Pulmonary artery endothelial cell (primary cell): ENCODE measurements at regions not wholly inside any gene's neighbourhood (a gene's known extent, or its start where the extent isn't known, plus 50 kb on each side); places are given as distances from the start of the nearest gene placed in this dataset.
A peak's percentile ranks its signal among the peaks of the same experiment; 100 is the strongest.
"Not testable (repeated sequence)": the region's sequence is repeated elsewhere in the genome, so short reads cannot be mapped to it uniquely, and the experiment has no call there.

Experiments used
- DNase-seq: peaks from one replicate; pipeline ENCODE4 v3.0.0-alpha.2; 2011; ENCODE audit warnings: low read depth, low spot score

DNA sequence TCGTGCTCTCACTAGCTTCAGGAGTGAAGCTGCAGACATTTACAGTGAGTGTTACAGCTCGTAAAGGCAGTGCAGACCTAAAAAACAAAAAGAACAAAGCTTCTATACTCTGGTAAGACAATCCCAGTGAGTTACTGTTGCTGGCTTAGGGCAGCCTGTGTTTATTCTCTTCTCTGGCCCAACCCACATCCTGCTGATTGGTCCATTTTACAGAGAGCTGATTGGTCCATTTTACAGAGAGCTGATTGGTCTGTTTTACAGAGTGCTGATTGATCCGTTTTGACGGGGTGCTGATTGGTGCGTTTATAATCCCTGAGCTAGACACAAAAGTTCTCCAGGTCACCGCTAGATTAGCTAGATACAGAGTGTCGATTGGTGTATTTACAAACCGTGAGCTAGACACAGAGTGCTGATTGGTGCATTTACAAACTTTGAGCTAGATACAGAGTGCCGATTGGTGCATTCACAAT is 158.0 kb downstream of the KLRB1 start:
- not testable (repeated sequence) for DNase-seq

- DNase-seq: no peak
Measured at GRCh38 chr12:9449181-9449580, 158.5 kb downstream of the KLRB1 start.

DNA sequence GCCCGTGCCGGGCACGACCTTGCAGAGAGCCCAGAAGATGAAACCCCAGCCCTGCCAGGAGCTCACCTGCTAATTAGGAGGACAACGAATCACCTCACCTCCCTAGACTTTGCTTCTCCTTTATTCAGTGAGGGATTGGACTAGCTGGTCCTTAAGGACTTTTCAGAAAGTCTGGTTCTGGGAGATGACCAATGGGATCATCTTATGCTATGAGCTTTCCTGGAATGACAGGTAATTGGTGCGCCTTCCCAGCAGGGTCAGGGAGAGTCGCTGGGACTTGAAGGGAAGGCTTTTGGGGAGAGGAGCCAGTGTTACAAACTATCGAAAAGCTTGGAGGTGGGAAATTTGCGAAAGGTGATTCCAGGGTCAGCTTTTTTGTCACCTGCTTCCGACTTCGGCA is 159.1 kb downstream of the KLRB1 start:
- DNase-seq: not testable (repeated sequence)

GRCh38 chr12:9447791-9448614 is 159.7 kb downstream of the KLRB1 start:
- peak; percentile 17 for DNase-seq

GRCh38 chr12:9446883-9447761 is 160.6 kb downstream of the KLRB1 start:
- DNase-seq: not testable (repeated sequence)

DNA sequence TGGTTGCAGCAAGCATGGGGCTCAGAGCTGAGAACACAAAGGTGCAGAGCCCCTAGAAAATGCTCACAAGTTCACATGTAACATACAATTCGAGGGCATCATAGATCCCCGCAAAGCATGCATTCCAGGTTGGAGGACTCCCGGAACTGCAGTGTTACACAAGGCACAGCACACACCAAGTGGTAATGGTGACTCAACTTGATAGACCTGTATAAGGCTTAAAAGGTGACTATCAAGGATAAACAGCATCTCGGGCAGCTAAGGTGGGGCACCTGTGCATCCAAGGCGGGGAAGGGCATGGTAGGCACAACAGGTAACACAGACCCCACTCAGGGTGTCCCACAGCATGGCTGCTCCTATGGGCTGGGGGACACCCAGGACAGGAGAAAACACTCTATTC is 167.3 kb downstream of the KLRB1 start:
- not testable (repeated sequence) for DNase-seq

GRCh38 chr12:9435682-9436081 is 172.0 kb downstream of the KLRB1 start:
- DNase-seq: not testable (repeated sequence)

GRCh38 chr12:9430385-9430784 is 177.3 kb downstream of the KLRB1 start:
- DNase-seq: not testable (repeated sequence)

DNA sequence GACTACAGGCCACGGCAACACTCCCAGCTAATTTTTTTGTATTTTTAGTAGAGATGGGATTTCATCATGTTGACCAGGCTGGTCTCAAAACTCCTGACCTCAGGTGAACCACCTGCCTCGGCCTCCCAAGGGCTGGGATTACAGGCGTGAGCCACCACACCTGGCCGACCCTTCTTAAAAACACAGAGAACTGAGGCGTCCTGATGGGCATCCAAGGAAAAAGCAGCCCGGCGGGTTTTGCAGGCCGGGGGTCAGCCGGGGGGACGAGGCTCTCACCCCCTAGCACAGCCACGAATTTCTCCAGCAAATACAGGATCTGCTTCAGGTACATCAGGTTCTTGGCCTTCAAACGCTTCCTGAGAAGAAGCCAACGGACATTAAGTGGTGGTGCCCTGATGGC is 178.9 kb downstream of the KLRB1 start:
- not testable (repeated sequence) for DNase-seq

DNA sequence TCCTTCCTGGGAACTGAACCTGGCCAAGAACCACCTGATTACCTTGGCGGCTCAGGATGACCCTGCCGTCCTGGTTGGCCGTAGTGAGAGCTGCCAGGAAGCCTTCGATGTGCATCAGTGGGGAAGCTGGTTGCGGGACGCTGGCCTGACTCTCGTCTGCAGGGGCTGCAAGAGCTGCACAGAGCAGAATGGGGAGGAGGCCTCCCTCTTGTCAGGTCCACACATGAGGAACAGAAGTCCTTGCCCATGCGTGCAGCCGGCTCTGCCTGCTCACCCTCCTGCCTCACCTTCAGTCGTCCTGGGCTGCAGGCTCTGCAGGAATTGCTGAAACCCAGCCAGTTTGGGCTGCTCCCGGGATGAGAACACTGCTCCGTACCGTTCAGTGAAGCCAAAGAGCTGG is 182.3 kb downstream of the KLRB1 start:
- not testable (repeated sequence) for DNase-seq

DNA sequence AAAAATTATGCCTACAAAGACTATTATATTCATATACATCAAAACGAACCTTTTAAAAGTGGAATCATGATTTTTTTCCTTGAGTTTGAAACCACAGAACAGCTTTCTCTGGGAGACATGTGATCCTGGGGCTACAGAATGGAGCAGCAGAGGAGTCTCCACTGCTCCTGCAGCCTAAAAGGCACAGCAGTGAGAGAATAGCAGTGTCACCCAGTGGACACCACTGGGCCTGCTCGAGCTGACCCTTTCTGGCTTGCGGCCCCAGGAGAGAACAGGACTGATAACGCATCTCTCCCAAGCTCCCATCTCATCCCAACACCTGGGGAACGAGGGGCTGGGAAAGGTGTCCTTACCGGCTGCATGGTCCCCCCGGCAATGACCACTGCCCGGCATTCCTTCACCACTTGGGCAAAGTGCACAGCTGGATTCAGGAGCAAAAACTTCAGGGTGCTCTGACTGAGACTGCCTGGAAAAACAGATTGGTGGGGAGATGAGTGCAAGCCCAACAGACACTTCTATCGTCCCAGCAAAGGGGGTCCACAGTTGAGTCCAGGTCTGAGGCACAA is 183.5 kb downstream of the KLRB1 start:
- not testable (repeated sequence) for DNase-seq

DNA sequence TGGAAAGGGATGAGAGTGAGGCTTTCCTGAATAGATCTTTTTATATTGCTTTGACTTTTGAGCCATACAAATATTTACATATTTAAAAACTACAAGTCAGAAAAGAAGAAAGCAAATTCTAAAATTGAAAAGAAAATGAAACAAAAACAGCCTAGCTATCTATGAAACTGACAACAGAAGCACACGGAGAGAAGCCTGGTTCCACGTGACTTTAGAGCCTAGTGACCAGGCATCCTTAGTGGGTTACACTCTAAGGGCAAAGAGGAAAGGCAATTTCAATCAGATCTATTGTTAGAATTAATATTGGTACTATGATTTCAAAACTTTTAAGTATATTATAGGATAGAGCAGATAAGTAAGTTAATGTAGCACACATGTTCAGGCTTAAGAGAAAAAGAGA is 185.0 kb downstream of the KLRB1 start:
- DNase-seq: not testable (repeated sequence)

GRCh38 chr12:9421520-9422086 is 186.1 kb downstream of the KLRB1 start:
- DNase-seq: not testable (repeated sequence)

DNA sequence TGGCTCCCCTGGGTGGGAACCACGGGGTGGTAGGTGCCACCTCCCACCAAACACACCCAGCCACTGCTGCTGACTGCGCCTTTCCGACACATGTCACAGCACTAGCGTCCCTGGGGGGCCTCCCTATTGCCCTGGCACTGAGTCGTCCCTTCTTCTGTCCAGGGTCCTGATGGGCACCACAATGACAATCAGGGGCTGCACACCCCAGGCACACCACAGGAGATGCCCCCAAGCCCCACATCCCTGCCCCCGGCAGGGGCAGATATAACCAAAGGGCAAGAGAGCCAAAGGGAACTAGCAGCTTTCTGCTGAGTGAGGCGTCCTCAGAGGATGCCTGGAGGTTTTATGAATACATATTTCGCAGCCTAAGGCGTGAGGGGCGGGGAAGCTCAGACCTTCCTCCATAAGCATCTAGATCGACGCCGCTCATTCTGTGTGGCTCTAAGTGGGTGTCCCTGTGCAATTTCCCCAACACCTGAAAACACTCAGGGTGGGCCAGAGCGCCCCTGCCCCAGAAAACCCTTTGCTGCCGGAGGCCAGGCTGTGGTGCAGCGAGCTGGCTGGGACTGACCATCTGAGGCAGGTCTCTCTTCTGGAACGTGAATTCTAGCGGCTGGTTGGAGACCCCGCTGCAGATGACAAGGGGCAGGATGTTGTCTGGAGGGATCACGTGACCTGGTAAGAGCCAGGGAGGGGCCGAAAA is 186.7 kb downstream of the KLRB1 start:
- DNase-seq: not testable (repeated sequence)

DNA sequence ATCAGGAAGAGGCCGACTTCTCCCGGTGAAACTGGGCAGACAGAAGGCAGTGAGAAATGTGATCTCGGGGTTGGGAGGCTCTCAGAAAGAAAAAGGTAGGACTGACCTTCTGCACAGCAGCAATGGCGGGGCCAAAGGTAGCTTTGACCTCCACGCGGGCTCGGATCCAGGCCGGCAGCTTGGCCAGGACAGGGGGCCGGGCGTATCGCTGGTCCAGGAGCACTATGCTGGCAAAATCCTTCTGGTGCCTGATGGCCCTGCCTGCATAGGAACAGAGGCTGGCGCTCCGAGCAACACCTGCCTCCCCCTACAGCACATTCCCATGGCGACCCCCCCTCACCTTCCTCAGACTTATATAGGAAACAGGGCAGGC is 189.1 kb downstream of the KLRB1 start:
- DNase-seq: not testable (repeated sequence)

DNA sequence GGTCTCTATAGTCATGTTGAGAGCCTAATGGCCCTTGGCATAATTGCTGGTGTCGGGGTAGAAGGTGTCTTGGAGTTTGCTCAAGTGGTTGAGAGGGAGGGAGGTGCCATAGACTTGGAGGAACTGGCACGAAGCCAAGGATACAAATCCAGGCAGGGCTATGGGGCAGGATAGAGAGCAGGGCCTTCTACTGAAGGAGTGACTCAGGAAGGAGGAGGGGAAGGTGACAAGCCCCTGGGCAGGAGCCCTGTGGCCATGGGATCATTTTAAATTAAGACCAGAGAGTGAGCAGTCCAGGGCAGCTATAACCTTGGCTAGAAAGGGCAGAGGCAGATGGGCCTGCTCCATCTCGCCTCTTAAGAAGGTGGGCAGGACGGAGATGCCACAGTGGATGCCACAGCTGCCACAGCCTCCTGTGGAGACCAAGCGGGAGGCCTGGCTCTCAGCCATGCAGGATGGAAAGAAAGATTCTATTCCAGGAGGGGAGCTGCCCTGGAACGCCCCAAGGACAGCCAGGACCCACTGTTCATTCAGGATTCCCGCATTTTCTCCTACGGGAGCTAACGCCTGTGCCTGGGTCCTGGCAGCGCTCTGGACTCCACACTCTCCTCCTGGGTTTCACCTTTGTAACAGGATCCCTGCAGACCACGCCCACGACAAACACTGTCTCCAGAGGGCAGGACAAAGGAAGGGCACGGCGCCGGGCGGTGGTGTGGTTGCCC is 189.6 kb downstream of the KLRB1 start:
- not testable (repeated sequence) for DNase-seq

DNA sequence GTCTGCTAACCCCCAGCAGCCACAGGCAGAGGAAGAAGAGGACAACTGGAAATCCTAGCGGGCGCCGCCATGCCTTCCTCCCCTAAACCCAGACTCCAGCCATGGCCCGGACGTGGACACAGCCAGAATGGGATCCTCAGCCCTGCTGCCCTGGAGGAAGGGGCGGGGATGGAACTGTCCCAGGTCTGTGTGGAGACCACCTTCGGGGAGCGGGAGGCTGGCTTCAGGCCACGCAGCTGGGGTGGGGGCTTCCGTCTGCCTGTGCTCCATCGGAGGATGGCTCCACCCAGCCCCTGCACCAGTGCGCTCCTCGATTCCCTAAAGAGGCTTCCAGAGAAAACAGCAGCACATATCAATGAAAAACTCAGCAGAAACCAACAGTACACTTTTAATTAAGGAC is 190.4 kb downstream of the KLRB1 start:
- not testable (repeated sequence) for DNase-seq

DNA sequence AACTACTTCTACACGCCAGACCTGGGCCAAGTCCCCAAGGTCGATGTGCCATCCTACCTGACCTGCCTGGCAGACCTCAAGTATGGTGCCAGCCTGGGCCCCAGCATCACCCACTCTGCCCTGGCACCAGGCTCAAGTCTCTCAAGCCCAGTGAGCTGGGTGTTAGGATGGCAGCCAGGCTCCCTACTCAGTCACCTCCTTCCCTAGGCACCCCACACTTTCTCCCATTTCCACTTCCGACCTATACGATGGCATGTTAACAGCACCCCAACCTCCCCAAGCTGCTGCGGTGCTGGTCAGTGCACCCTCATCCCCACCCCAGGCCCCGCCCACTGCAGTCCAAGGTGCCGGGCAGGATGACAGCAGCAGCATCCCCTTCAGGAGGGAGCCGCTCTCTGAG is 191.4 kb downstream of the KLRB1 start:
- DNase-seq: not testable (repeated sequence)

DNA sequence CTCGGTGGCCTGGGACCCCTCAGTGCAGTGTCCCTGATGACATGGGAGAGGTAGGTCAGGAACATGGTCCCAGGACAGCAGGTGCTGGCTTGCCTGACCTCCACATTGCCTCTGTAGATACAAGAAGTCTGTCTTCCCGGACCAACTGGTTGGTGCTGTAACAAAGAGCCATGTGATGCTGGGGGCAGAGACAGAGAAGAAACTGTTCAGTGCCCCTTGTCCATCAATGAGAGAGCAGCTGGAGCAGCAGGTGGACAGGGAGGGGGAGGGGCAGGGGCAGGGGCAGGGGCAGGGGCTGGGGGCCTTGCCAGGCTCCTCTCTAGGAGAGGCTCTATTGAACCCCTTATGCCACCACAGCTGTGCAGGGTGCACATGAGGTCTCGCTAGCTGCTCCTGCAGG is 191.8 kb downstream of the KLRB1 start:
- DNase-seq: not testable (repeated sequence)

DNA sequence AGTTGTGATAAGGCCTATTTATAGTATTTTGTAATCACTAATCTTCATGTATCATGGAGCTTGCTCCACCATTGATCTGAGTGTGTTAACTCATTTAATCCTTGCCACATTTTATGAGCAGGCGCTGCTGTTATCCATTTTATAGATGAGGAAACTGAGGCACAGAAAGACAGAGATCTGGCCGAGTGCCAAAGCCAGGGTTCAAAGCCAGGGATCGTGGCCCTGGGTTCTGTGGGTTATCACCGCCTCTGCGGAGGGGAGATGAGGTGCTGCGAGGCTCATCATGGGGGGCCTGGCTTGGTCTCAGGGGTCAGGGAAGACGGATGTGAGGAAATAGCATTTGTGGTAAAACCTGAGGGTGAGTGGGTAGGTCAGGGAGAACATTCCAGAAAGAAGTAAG is 193.9 kb downstream of the KLRB1 start:
- not testable (repeated sequence) for DNase-seq
